Esophagus squamous epithelium (tissue), 4 donors: ENCODE measurements at regions not wholly inside any gene's neighbourhood (a gene's known extent, or its start where the extent isn't known, plus 50 kb on each side); places are given as distances from the start of the nearest gene placed in this dataset.

Experiments
- POLR2A ChIP-seq, 4 donors: fragments of 450-650 bp; IDR thresholded peaks; one replicate each; pipeline ENCODE4 v1.6.1; 2017; ENCODE audit warnings: antibody characterized with exemption in 4 of 4, mild to moderate bottlenecking in 4 of 4, moderate library complexity in 3 of 4
- TF ChIP-seq, protein P1 (sequence below), 6 experiments: fragments of 450-650 bp in 4 of 6; fragments of 200-600 bp in 2 of 6; sonication (generic) in 2 of 6; IDR thresholded peaks; one replicate each; pipeline ENCODE4 v1.5.1; 2016 to 2019; ENCODE audit warnings: antibody characterized with exemption in 6 of 6, mild to moderate bottlenecking in 4 of 6, moderate library complexity in 4 of 6

DNA sequence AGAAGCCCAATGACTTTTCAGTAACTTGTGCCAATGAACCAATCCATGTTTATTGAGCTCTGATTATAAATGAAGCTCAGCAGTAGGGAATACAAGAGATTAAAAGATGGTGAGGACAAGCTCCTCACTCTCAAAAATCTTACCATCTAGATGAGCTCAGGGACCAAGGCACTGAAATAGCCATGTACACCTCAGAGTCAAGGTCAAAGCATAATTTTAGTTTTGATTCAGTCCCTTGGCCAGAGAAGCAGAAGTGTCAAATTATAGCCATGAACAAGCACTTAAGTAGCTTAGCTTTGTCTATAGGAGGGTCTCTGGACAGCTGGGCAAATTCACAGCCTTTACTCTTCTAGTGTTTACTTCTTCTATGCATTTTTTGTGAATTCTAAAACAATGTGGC lies 131.0 kb upstream of the DTNBP1 start:
- TF ChIP-seq, protein P1, sequence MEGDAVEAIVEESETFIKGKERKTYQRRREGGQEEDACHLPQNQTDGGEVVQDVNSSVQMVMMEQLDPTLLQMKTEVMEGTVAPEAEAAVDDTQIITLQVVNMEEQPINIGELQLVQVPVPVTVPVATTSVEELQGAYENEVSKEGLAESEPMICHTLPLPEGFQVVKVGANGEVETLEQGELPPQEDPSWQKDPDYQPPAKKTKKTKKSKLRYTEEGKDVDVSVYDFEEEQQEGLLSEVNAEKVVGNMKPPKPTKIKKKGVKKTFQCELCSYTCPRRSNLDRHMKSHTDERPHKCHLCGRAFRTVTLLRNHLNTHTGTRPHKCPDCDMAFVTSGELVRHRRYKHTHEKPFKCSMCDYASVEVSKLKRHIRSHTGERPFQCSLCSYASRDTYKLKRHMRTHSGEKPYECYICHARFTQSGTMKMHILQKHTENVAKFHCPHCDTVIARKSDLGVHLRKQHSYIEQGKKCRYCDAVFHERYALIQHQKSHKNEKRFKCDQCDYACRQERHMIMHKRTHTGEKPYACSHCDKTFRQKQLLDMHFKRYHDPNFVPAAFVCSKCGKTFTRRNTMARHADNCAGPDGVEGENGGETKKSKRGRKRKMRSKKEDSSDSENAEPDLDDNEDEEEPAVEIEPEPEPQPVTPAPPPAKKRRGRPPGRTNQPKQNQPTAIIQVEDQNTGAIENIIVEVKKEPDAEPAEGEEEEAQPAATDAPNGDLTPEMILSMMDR (IDR thresholded peaks at IDR 0.05): no peak
- no peak for TF ChIP-seq POLR2A (IDR thresholded peaks at IDR 0.05)
